Neutrophil (primary cell): ENCODE measurements at regions not wholly inside any gene's neighbourhood (a gene's known extent, or its start where the extent isn't known, plus 50 kb on each side); places are given as distances from the start of the nearest gene placed in this dataset.

ENCODE experiments used
- H3K27ac ChIP-seq: fragments of 200-600 bp; sonication (generic); 2 replicates; pipeline ENCODE4 v1.5.1; 2016; ENCODE audit warnings: mild to moderate bottlenecking, moderate library complexity
- H3K27me3 ChIP-seq: fragments of 200-600 bp; sonication (generic); 2 replicates; pipeline ENCODE4 v1.6.0; 2016; ENCODE audit warnings: mild to moderate bottlenecking
- H3K36me3 ChIP-seq: fragments of 200-600 bp; sonication (generic); 2 replicates; pipeline ENCODE4 v1.5.1; 2017
- H3K4me1 ChIP-seq, 2 experiments: fragments of 200-600 bp in 1 of 2; sonication (generic) in 1 of 2; 1 replicate in 1 of 2; 2 replicates in 1 of 2; pipeline versions ENCODE4 v1.5.1 to v1.6.1; 2013 to 2016; ENCODE audit warnings: low read depth in 1 of 2, low read length in 1 of 2, mild to moderate bottlenecking in 1 of 2, moderate library complexity in 1 of 2; ENCODE audit not compliant: control insufficient read depth in 1 of 2, insufficient read depth in 1 of 2
- H3K4me3 ChIP-seq, 2 experiments: fragments of 200-600 bp in 1 of 2; sonication (generic) in 1 of 2; 1 replicate in 1 of 2; 2 replicates in 1 of 2; pipeline ENCODE4 v1.5.1; 2013 to 2016; ENCODE audit warnings: low read depth in 1 of 2, low read length in 1 of 2, mild to moderate bottlenecking in 1 of 2, moderate library complexity in 1 of 2
- H3K9me3 ChIP-seq: fragments of 200-600 bp; sonication (generic); 2 replicates; pipeline ENCODE4 v1.5.1; 2016
- CTCF ChIP-seq: fragments of 200-600 bp; sonication (generic); IDR thresholded peaks from 2 replicates; pipeline ENCODE4 v1.5.1; 2016; ENCODE audit warnings: antibody characterized with exemption

- no peaks in the 10 kb centered on the region for H3K4me1 ChIP-seq
- TF ChIP-seq CTCF, result no peak
- no peak overlapping the region for H3K27ac ChIP-seq
- H3K27me3 ChIP-seq, result no peaks in the 10 kb centered on the region
- no peaks in the 10 kb centered on the region for H3K36me3 ChIP-seq
- H3K9me3 ChIP-seq, result no peaks in the 10 kb centered on the region
- no peak overlapping the region for H3K4me3 ChIP-seq
Observed at GRCh38 chr6:154653385-154653784, 79.8 kb upstream of the SCAF8 start.

- no peak for TF ChIP-seq CTCF
- no peak overlapping the region for H3K4me3 ChIP-seq
- no peaks in the 10 kb centered on the region for H3K36me3 ChIP-seq
- H3K27ac ChIP-seq, result no peak overlapping the region
- H3K4me1 ChIP-seq, result no peaks in the 10 kb centered on the region
- H3K9me3 ChIP-seq, result no peaks in the 10 kb centered on the region
- H3K27me3 ChIP-seq, result no peaks in the 10 kb centered on the region
Observed at GRCh38 chr6:154653853-154654252, 79.4 kb upstream of the SCAF8 start.

- Histone ChIP-seq H3K9me3 (no peaks in the 10 kb centered on the region), H3K4me3 (no peak overlapping the region), H3K36me3 (no peaks in the 10 kb centered on the region), H3K27ac (no peak overlapping the region), H3K27me3 (no peaks in the 10 kb centered on the region), H3K4me1 (no peaks in the 10 kb centered on the region)
- no peak for TF ChIP-seq CTCF
Observed at GRCh38 chr6:154656660-154657059, 76.6 kb upstream of the SCAF8 start.

GRCh38 chr6:154661768-154662167, 71.4 kb upstream of the SCAF8 start:
- H3K4me1 ChIP-seq, result no peaks in the 10 kb centered on the region

GRCh38 chr6:154664287-154664686, 68.9 kb upstream of the SCAF8 start:
- H3K27me3 ChIP-seq, result no peaks in the 10 kb centered on the region
- H3K27ac ChIP-seq, result no peak overlapping the region
- no peak for TF ChIP-seq CTCF
- no peaks in the 10 kb centered on the region for H3K9me3 ChIP-seq
- no peak overlapping the region for H3K4me3 ChIP-seq
- no peaks in the 10 kb centered on the region for H3K36me3 ChIP-seq
- H3K4me1 ChIP-seq, result no peaks in the 10 kb centered on the region

More at GRCh38 chr6:154661768-154662167, 71.4 kb upstream of the SCAF8 start:
- Histone ChIP-seq H3K4me3 (no peak overlapping the region), H3K36me3 (no peaks in the 10 kb centered on the region), H3K27me3 (no peaks in the 10 kb centered on the region), H3K9me3 (no peaks in the 10 kb centered on the region), H3K27ac (no peak overlapping the region)
- no peak for TF ChIP-seq CTCF

GRCh38 chr6:154668156-154668555, 65.1 kb upstream of the SCAF8 start:
- no peak overlapping the region for H3K27ac ChIP-seq
- H3K27me3 ChIP-seq, result no peaks in the 10 kb centered on the region
- H3K4me3 ChIP-seq, result no peak overlapping the region
- H3K9me3 ChIP-seq, result no peaks in the 10 kb centered on the region
- no peak for TF ChIP-seq CTCF
- no peaks in the 10 kb centered on the region for H3K4me1 ChIP-seq
- no peaks in the 10 kb centered on the region for H3K36me3 ChIP-seq
